ENCODE measurements at regions not wholly inside any gene's neighbourhood (a gene's known extent, or its start where the extent isn't known, plus 50 kb on each side); places are given as distances from the start of the nearest gene placed in this dataset.
"Not testable (repeated sequence)": the region's sequence is repeated elsewhere in the genome, so short reads cannot be mapped to it uniquely, and the experiment has no call there.

- DNase-seq, result no peak
Observed at GRCh38 chr5:128813317-128814070, 151.8 kb upstream of the SLC27A6 start.

DNA sequence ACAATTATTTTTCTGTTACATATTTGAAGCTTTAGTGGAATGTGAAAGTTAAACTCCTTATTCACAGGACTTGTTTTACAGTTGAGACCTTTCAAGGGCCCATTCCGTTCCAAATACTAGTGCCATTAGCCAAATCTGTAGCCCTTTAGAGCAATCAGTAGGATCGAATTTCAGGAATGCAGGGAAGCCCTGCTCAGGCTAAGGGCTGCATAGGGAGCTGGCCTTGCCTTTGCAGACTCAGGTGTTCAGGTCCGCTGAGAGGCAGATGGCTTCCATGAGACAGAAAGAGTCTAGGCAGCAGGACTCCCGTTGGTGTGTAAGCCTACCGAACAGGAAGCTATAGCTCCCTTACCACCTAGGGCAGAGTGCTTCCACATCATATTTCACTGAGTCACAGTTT lies 150.1 kb upstream of the SLC27A6 start:
- DNase-seq, result no peak

- no peak for DNase-seq
Observed at GRCh38 chr5:128825826-128826225, 139.5 kb upstream of the SLC27A6 start.

- no peak for DNase-seq
Observed at GRCh38 chr5:128826275-128826674, 139.0 kb upstream of the SLC27A6 start.

DNA sequence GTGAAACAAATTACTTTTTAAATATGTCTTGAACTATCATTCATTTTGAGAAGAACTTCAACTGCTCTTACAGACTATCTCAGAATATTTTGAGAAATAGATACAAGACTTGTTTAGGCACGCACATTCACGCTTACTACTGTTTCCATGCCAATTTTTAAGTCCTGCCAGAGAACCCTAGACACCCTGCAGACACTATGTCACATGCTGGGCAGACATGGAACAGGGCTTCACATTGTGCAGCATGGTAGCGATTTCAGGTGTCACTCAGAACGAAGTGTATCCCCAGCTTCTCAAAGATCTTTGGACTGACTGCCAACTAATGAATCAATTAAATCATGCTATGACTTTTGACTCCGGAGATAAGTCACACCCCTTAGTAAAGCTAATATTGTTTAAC lies 128.7 kb upstream of the SLC27A6 start:
- DNase-seq, result no peak

DNA sequence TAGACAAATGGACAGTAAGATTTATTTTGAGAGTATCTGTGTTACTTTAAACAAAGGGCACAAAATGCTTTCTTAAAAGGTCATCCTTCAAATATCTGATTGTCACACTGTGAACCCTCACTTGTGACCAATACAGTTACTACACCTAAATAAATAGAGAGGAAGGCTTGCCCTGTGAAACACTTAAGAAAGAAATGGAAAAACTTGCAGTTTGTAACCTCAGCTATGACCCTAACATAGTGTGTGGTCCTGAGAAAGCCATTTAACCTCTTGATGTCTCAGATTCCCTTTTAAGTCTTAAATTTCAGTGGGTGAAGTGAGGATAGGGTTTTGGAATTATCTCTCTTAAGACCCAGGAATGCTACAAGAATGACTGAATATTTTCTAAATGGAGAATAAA lies 126.7 kb upstream of the SLC27A6 start:
- no peak for DNase-seq

DNA sequence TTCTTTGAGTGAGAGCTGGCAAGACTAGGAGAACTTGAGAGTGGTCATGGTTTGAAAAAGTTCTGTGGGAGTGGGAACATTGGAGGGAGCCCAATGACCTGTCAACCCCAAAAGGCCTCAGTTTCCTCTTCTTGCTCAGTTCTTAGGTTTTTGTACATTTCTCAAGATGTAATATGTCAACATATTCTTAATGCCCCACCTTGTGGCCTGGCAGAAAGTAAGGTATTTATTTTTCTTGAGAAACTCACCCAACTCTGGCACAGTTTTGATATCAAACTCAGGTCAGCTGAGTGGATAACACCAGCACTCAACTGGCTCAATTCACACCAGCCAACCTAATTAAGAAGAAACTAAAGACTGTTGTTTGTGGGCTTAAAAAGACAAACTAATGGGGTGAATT lies 123.0 kb upstream of the SLC27A6 start:
- no peak for DNase-seq

DNA sequence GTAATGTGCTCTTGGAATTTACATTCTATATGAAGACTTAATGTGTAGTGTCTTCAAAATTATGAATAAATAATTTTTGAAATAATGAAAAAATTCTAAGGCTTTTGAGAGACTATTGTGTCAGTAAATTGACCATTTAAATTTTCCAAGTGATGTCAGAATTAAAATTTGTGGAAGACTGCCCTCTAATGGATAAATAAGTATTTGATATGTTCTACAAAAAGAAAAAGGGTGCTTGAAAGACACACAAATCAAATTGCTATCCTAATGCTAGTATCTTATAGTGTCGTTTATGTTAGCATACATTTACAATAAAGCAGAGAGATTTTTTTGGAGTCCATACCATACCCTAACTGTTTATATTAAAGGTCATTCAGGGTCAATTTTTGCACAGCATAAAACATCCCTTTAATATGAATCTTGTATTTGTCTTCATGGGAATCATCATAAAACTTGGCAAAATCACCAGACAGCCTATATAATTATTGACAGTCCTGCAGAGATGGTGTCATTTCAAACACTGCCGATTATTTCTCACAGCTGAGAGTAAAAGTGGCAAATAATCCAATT lies 120.8 kb upstream of the SLC27A6 start:
- no peak for DNase-seq

- DNase-seq, result no peak
Observed at GRCh38 chr5:128850049-128850448, 115.2 kb upstream of the SLC27A6 start.

GRCh38 chr5:128854931-128855330 lies 110.4 kb upstream of the SLC27A6 start:
- no peak for DNase-seq

DNA sequence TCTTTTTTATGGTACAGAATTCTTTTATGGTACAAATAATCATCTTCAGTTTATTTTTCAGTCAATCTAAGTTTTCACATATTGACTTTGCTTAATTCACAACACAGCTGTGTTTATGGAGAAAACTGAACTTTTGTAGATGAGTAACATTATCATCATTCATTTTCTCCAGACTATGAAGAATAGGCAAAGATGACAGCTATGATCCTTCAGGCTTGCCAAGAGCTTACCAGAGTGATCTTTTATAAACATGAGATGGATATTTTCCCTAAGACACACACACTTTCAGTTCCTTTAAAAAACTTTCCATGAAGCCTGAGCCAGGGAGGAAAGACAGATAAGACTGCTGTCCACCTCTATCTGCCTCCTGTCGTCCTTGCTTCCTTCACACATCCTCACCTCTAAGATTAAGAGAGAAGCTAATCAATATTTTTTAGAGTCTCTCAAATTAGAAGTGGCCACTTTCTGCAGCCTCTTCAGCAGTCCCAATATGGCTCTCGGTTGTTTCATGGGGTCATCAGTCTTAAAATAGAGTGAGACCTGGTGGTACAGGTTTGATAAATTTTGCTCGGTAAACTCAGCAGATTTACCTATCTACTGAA lies 108.1 kb upstream of the SLC27A6 start:
- DNase-seq, result no peak

DNA sequence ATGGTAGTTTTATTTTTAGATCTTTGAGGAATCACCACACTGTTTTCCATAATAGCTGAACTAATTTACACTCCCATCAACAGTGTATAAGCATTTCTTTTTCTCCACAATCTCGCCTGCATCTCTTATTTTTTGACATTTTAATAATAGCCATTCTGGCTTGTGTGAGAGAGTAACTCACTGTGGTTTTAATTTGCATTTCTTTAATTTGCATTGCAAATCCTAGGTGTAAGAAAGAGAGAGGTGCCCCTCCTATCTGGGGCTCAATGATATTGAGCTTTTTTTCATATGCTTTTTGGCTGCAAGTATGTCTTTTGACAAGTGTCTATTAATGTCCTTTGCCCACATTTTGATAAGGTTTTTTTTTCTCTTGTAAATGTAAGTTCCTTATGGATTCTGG lies 106.3 kb upstream of the SLC27A6 start:
- no peak for DNase-seq

GRCh38 chr5:128861155-128861554 lies 104.1 kb upstream of the SLC27A6 start:
- not testable (repeated sequence) for DNase-seq

DNA sequence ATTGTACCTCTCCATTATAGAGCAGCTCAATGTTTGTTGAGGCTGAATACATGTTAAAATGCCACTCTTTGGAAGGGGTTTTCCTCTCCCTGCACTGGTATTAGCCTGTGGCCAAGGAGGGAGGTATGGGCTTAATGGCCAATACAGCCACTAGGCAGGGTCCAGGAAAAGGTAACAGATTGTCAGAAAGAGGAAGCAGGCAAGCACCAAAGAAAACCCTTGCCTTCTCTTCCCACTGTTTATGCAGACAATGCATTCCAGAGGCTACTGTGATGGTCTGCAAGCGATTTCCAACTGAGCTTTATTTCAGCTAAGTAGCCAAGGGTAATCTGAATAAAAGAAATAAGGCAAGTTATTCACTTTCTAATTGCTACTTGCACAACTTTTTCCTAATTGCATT lies 95.3 kb upstream of the SLC27A6 start:
- no peak for DNase-seq

GRCh38 chr5:128870373-128870772 lies 94.9 kb upstream of the SLC27A6 start:
- no peak for DNase-seq

DNA sequence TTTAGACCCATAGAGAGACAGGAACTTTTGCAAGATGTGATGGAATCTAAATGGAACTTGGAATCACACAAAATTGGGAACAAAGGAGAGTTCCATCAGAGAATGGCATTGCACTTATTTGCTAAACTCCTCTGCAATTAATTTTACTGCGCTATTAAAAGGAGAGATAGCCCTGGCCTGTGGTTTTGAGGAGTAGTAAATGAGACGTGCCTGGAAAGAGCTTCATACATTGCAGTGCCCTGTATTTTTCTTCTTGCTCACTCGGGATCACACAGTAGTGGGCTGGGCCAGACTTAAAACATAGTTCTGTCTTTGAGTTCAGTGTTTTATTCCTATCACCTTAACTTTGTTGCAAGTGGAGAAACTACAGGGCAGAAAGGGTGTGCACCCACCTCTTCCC lies 94.4 kb upstream of the SLC27A6 start:
- DNase-seq, result no peak

GRCh38 chr5:128876569-128877382 lies 88.5 kb upstream of the SLC27A6 start:
- no peak for DNase-seq

DNA sequence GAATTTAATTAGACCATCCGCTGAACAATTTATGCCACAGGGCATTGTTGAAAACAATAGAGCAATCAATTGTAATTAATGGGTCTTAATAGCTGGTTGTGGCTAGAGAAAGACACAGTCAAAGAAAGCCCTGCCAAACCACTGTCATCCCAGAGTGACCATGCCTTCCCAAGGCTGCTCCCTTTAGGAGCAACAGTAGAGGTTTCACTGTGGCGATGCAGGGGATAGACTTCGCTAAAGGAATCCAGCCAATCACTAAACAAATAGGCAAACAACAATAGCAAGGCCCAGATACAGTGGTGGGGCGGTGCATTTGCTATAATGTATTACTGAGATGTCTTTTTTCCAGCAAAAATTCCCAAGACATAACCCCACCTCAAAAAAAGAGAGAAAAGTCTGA lies 87.8 kb upstream of the SLC27A6 start:
- DNase-seq, result no peak

DNA sequence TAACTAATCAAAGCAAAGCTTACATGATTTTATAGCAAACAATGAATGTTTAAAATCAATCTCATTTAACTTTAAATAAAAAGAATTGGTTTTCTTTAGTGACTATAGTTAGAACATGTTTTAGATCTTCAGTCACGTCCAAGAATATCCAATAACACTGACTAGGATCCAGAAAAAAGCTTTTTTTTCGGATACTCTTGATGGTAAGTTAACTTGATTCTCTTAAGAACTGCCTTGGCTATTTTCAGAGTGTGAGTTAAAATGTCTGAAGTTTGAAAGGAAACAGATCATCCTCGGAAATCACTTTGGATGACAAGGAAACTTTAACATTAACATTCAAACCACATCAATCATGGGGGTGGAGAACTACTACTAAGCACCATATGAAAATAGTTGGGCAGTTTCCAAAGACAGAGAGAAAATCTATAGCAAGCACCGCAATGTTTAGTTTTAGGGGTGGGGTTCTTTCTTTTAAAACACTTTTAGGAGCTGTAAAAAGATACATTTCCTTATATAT lies 83.7 kb upstream of the SLC27A6 start:
- no peak for DNase-seq

DNA sequence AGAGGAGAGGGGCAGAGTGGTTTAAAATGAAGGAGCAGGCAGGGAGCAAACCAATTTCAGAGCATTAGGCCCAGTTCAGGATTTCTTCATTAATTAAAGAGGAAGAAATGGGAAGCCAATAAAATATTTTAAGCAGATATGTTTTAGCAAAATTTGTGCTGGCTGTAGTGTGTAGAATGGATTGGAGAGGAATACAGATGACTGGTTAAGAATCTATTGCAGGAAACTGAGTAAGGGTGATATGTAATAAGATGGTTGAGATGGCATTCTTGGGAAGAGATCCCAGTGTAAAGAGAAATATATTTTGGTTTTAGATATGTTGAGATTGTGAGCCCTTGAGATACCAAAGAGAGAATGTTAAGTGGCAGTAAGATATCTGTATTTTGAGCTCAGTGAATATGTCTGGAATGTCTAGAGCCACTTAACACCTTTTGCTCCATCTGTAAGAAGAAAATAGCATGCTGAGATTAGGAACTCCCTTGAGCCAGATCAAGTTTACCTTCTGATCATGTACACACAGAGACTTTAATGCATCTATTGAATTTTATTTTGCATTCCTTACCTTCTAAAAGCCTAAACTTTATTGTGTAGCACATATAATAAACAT lies 79.5 kb upstream of the SLC27A6 start:
- DNase-seq, result no peak

DNA sequence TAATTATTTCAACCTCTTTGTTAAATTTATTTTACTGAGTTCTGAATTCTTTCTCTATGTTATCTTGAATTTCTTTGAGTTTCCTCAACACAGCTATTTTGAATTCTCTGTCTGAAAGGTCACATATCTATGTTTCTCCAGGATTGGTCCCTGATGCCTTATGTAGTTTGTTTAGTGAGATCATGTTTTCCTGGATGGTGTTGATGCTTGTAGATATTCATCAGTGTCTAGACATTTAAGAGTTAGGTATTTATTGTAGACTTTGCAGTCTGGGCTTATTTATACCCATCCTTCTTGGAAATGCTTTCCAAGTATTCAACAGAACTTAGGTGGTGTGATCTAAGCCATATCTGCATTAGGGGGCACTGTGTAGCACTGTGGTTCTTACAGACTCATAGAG lies 70.2 kb upstream of the SLC27A6 start:
- DNase-seq, result no peak

- no peak for DNase-seq
Observed at GRCh38 chr5:128896675-128897074, 68.6 kb upstream of the SLC27A6 start.

DNA sequence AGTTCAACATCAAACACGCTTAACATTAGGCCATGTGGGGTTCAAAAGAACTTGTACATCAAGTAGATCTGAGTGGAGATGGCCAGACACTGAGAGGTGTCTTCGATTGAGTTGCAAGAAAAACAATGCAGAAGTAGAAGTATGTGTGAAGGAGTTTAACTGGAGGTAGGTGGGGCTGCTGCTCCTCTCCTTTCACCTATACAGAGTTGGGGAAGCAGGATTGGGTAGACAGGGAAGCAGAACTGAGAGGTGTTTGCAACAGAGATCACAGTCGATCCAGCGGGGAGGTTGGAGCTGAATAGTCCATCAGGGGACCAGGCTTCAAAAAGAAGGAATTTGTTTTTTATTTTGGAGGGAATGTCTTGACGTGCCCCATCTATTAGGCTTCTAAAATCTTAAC lies 61.7 kb upstream of the SLC27A6 start:
- DNase-seq, result no peak
